SK-N-MC (cell line): ENCODE measurements at regions not wholly inside any gene's neighbourhood (a gene's known extent, or its start where the extent isn't known, plus 50 kb on each side); places are given as distances from the start of the nearest gene placed in this dataset.

Source experiments
- EZH2 ChIP-seq: fragments of 200-600 bp; sonication (generic); IDR thresholded peaks from one replicate; pipeline ENCODE4 v1.6.1; 2017; ENCODE audit warnings: antibody characterized with exemption
- FOXP2 ChIP-seq: optimal IDR thresholded peaks from 2 replicates; pipeline ENCODE3; 2011; ENCODE audit warnings: mild to moderate bottlenecking, moderate library complexity; ENCODE audit not compliant: insufficient read depth; ENCODE audit errors: extremely low read length, control extremely low read depth
- POLR2AphosphoS5 ChIP-seq: IDR thresholded peaks from 2 replicates; pipeline ENCODE4 v1.6.1; 2012; ENCODE audit warnings: mild to moderate bottlenecking, low read depth, low read length, borderline replicate concordance

- TF ChIP-seq POLR2AphosphoS5 (no peak), EZH2 (no peak), FOXP2 (no peak)
These were observed 104.6 kb upstream of the LRPAP1 start for GRCh38 chr4:3636646-3637320.
